SK-N-SH (cell line): ENCODE measurements at regions not wholly inside any gene's neighbourhood (a gene's known extent, or its start where the extent isn't known, plus 50 kb on each side); places are given as distances from the start of the nearest gene placed in this dataset.

ENCODE experiments used
- CTCF ChIP-seq: fragments of 200-600 bp; sonication (generic); IDR thresholded peaks from 2 replicates; pipeline ENCODE4 v1.6.1; 2017; ENCODE audit warnings: antibody characterized with exemption, mild to moderate bottlenecking, moderate library complexity
- SMC3 ChIP-seq: IDR thresholded peaks from 2 replicates; pipeline ENCODE4 v1.6.1; 2012; ENCODE audit warnings: low read depth, low read length, improper control_type of control experiment

GRCh38 chr2:226179010-226179409, 620.6 kb downstream of the IRS1 start:
- TF ChIP-seq SMC3: no peak
- no peak for TF ChIP-seq CTCF
